ENCODE measurements at regions not wholly inside any gene's neighbourhood (a gene's known extent, or its start where the extent isn't known, plus 50 kb on each side); places are given as distances from the start of the nearest gene placed in this dataset.

DNA sequence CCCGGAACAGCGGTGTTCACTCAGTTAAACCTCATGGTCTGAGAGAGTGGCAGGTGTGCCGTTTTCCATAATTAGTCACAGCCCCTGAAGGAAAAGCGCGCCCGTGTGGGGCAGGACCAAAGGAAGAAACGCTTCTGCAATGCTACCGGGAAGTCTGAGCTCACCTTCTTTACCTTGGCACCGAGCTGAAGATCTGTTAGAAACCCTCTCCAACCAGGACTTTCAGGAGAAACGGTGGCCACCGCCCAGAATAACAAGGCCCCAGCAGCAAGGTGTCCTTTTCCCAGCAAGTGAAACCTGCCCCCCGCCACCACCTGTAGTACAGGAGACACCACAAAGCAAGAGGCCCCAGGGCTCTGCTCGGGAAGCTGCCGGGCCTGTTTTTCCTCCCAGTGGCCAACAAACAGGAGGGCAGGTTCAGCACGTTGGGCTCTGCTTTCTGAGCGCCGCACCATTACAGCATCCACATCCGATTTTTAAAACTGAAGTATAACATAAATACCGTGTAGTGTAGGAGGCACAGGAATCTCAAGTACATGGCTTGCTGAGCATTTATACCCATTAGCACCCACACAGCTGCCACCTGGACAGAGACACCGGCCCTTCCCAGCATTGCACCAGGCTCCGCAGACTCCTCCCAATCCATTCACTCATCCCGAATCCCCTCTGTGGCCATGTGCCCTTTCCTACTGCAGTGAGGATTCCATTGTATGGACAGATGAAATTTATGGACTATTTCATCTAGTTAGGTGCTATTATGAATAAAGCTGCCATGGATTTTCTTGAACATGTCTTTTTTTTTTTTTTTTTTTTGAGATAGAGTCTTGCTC, 121.8 kb upstream of the RIOK3 start:
- no peak for TF ChIP-seq EP300 (IDR thresholded peaks at IDR 0.05)
- no peak for TF ChIP-seq RNF2 (IDR thresholded peaks at IDR 0.05; ENCODE audit: borderline replicate concordance, low read depth)
- TF ChIP-seq, protein P1, sequence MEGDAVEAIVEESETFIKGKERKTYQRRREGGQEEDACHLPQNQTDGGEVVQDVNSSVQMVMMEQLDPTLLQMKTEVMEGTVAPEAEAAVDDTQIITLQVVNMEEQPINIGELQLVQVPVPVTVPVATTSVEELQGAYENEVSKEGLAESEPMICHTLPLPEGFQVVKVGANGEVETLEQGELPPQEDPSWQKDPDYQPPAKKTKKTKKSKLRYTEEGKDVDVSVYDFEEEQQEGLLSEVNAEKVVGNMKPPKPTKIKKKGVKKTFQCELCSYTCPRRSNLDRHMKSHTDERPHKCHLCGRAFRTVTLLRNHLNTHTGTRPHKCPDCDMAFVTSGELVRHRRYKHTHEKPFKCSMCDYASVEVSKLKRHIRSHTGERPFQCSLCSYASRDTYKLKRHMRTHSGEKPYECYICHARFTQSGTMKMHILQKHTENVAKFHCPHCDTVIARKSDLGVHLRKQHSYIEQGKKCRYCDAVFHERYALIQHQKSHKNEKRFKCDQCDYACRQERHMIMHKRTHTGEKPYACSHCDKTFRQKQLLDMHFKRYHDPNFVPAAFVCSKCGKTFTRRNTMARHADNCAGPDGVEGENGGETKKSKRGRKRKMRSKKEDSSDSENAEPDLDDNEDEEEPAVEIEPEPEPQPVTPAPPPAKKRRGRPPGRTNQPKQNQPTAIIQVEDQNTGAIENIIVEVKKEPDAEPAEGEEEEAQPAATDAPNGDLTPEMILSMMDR (IDR thresholded peaks at IDR 0.05) = no peak
- TF ChIP-seq CHD2 (IDR thresholded peaks at IDR 0.05; ENCODE audit: low read length, partially characterized antibody) = no peak
- TF ChIP-seq TFCP2L1 (CRISPR knock-in tag; IDR thresholded peaks at IDR 0.05) = no peak
- no peak for TF ChIP-seq NPAS2 (CRISPR knock-in tag; IDR thresholded peaks at IDR 0.05; ENCODE audit: borderline replicate concordance)
- no peak for TF ChIP-seq POLR2A (IDR thresholded peaks at IDR 0.05; ENCODE audit: low read length)
- no peak for TF ChIP-seq ESRRA (IDR thresholded peaks at IDR 0.05; ENCODE audit: borderline replicate concordance, low read length)

Measured in A549 (cell line).